GM21825 (cell line): ENCODE measurements at regions not wholly inside any gene's neighbourhood (a gene's known extent, or its start where the extent isn't known, plus 50 kb on each side); places are given as distances from the start of the nearest gene placed in this dataset.

Experiments used
- ATAC-seq: cut with Tn5 transposase; IDR thresholded peaks from one replicate; pipeline ENCODE4 v1.9.1; 2021; ENCODE audit warnings: mild to moderate bottlenecking, moderate library complexity; ENCODE audit not compliant: unreplicated experiment

- no peak for ATAC-seq
These were observed 704.2 kb upstream of the MAP3K7 start for GRCh38 chr6:91291071-91291470.

- ATAC-seq: no peak
These were observed 701.9 kb upstream of the MAP3K7 start for GRCh38 chr6:91288741-91289140.

GRCh38 chr6:91281901-91282300, 695.0 kb upstream of the MAP3K7 start:
- no peak for ATAC-seq

GRCh38 chr6:91280494-91280830, 693.6 kb upstream of the MAP3K7 start:
- ATAC-seq: no peak

GRCh38 chr6:91279740-91280493, 693.0 kb upstream of the MAP3K7 start:
- ATAC-seq: no peak

- ATAC-seq: no peak
These were observed 691.5 kb upstream of the MAP3K7 start for GRCh38 chr6:91278416-91278815.

- ATAC-seq: peak; percentile 67
These were observed 689.4 kb upstream of the MAP3K7 start for GRCh38 chr6:91276315-91276714.

- no peak for ATAC-seq
These were observed 686.9 kb upstream of the MAP3K7 start for GRCh38 chr6:91273729-91274128.

GRCh38 chr6:91271807-91272206, 684.9 kb upstream of the MAP3K7 start:
- ATAC-seq: no peak

- no peak for ATAC-seq
These were observed 682.1 kb upstream of the MAP3K7 start for GRCh38 chr6:91268941-91269340.

- ATAC-seq: no peak
These were observed 680.4 kb upstream of the MAP3K7 start for GRCh38 chr6:91267246-91267645.

- ATAC-seq: no peak
These were observed 679.3 kb upstream of the MAP3K7 start for GRCh38 chr6:91266156-91266555.

GRCh38 chr6:91243436-91243835, 656.6 kb upstream of the MAP3K7 start:
- no peak for ATAC-seq

GRCh38 chr6:91242614-91242949, 655.7 kb upstream of the MAP3K7 start:
- ATAC-seq: no peak

GRCh38 chr6:91241946-91242613, 655.2 kb upstream of the MAP3K7 start:
- no peak for ATAC-seq

GRCh38 chr6:91240878-91241603, 654.2 kb upstream of the MAP3K7 start:
- ATAC-seq: peak; percentile 71

GRCh38 chr6:91221072-91221720, 634.3 kb upstream of the MAP3K7 start:
- no peak for ATAC-seq

- no peak for ATAC-seq
These were observed 626.5 kb upstream of the MAP3K7 start for GRCh38 chr6:91213229-91213901.

- no peak for ATAC-seq
These were observed 611.9 kb upstream of the MAP3K7 start for GRCh38 chr6:91198588-91199255.

GRCh38 chr6:91196729-91197128, 609.9 kb upstream of the MAP3K7 start:
- no peak for ATAC-seq

- no peak for ATAC-seq
These were observed 606.6 kb upstream of the MAP3K7 start for GRCh38 chr6:91193446-91193845.
